Mesothelial cell of epicardium (in vitro differentiated cells): ENCODE measurements at regions not wholly inside any gene's neighbourhood (a gene's known extent, or its start where the extent isn't known, plus 50 kb on each side); places are given as distances from the start of the nearest gene placed in this dataset.

Source experiments
- DNase-seq, 2 experiments: peaks; one replicate each; pipeline ENCODE4 v3.0.0; 2021; ENCODE audit warnings: low spot score in 2 of 2; ENCODE audit not compliant: unreplicated experiment in 2 of 2
- H3K27ac Mint-ChIP-seq: 2 replicates; pipeline ENCODE4 v1.8.0; 2021; ENCODE audit warnings: mixed read lengths
- H3K27me3 Mint-ChIP-seq: 2 replicates; pipeline ENCODE4 v1.8.0; 2021; ENCODE audit warnings: low read depth, mixed read lengths
- H3K36me3 Mint-ChIP-seq: 2 replicates; pipeline ENCODE4 v1.8.0; 2021; ENCODE audit warnings: mixed read lengths
- H3K4me1 Mint-ChIP-seq: 2 replicates; pipeline ENCODE4 v1.8.0; 2021; ENCODE audit warnings: mixed read lengths
- H3K4me3 Mint-ChIP-seq: 2 replicates; pipeline ENCODE4 v1.8.0; 2021; ENCODE audit warnings: mild to moderate bottlenecking, moderate library complexity, mixed read lengths
- H3K9me3 Mint-ChIP-seq: 2 replicates; pipeline ENCODE4 v1.8.0; 2021; ENCODE audit warnings: mixed read lengths
- TF ChIP-seq, protein P1 (sequence below): fragments of 200-600 bp; sonication (generic); IDR thresholded peaks from one replicate; pipeline ENCODE4 v1.5.0; 2021; ENCODE audit warnings: antibody characterized with exemption; ENCODE audit not compliant: unreplicated experiment

DNA sequence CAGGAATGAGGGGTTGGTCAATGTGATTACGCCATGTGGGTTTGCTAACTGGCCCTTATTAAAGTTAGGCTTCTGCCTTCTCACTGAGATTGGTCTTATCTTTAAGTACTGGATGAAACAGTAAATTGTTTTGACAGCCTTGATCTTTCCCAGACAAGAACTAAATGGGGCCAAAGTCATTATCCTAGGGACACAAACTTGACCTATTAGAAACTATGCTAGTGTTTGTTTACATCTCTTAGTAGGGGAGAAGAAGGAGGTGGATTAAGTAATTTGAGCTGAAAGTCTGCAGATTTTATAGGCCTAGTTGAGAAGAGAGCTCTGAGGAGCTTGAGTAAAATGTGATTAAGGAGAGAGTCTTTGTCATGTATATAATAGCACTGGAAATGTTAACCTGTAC lies 386.9 kb downstream of the HTR7 start:
- H3K4me3 Mint-ChIP-seq, result no peak overlapping the region
- DNase-seq, result no peak
- H3K9me3 Mint-ChIP-seq, result peaks cover 31% of the 10 kb centered on the region
- H3K27me3 Mint-ChIP-seq, result no peaks in the 10 kb centered on the region
- peaks cover 13% of the 10 kb centered on the region for H3K4me1 Mint-ChIP-seq
- peak overlapping the region; percentile 10 for H3K27ac Mint-ChIP-seq
- H3K36me3 Mint-ChIP-seq, result no peaks in the 10 kb centered on the region
- TF ChIP-seq, protein P1, sequence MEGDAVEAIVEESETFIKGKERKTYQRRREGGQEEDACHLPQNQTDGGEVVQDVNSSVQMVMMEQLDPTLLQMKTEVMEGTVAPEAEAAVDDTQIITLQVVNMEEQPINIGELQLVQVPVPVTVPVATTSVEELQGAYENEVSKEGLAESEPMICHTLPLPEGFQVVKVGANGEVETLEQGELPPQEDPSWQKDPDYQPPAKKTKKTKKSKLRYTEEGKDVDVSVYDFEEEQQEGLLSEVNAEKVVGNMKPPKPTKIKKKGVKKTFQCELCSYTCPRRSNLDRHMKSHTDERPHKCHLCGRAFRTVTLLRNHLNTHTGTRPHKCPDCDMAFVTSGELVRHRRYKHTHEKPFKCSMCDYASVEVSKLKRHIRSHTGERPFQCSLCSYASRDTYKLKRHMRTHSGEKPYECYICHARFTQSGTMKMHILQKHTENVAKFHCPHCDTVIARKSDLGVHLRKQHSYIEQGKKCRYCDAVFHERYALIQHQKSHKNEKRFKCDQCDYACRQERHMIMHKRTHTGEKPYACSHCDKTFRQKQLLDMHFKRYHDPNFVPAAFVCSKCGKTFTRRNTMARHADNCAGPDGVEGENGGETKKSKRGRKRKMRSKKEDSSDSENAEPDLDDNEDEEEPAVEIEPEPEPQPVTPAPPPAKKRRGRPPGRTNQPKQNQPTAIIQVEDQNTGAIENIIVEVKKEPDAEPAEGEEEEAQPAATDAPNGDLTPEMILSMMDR, result no peak

DNA sequence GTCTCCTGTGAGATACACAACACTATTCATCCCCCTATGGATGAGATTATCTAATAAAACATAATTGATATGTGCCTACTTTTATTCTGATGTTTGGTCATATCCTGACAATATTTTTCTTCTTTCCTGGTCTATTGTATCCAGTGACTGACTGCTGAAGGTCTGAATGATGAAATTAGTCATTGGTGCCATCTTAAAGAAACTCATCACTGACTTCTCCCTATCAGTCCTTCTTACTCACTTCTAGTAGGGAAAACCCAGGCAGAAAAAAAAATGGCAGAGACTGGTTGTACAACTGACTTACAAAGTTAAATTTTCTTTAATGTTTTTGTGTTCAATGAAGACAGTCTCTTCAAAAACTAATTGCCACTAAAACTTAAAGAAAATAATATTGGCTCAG lies 377.4 kb downstream of the HTR7 start:
- DNase-seq, result no peak
- no peaks in the 10 kb centered on the region for H3K36me3 Mint-ChIP-seq
- TF ChIP-seq, protein P1, result no peak
- no peak overlapping the region for H3K4me3 Mint-ChIP-seq
- H3K4me1 Mint-ChIP-seq, result no peaks in the 10 kb centered on the region
- H3K27ac Mint-ChIP-seq, result no peak overlapping the region
- no peaks in the 10 kb centered on the region for H3K27me3 Mint-ChIP-seq
- peaks cover 8% of the 10 kb centered on the region for H3K9me3 Mint-ChIP-seq

DNA sequence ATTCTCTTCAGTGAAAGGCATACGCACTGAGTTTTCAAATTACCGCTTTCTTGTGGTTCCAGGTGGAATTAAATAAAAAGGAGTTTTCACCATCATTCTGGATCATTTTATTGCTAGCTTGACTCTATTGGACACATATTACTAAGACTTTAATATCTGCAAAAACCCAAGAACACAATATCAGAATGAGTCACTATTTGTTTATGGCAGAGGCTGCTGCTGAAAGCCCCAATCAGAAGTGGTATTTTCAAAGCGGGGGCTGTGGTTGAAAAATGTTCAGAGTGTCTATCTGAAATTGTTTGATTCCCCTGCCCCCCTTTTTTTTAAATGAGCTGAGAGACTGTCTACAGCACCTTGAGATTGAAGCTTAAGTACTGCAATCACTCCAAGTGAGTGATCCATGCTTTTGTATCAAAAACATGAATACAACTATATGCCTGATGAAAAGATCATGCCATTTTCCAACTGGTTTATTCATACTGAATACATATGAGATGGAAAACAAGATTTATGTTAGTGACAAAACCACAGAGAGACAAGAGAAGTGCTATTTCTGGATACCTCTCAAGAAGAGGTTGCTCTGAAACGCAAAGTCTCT lies 376.4 kb downstream of the HTR7 start:
- Mint-ChIP-seq H3K9me3 (peaks cover 8% of the 10 kb centered on the region), H3K36me3 (no peaks in the 10 kb centered on the region), H3K27ac (no peak overlapping the region), H3K4me3 (no peak overlapping the region), H3K4me1 (no peaks in the 10 kb centered on the region), H3K27me3 (no peaks in the 10 kb centered on the region)
- no peak for DNase-seq
- TF ChIP-seq, protein P1, result no peak

DNA sequence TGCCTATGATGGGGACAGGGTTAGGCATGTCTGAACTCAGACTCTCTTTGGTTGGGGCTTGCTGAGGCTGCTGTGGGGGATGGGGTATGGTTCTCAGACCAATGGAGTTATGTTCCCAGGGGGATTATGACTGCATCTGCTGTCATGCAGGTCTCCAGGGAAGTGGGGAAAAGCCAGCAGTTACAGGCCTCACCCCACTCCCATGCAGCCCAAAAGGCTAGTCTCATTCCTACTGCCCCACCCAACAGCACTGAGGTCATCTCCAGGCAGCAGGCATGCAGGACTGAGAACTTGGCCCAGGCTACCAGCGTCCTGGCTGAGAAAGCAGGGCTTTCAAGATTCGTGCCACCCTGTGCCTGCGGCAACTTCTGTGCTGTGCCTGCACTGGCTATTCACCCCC lies 373.3 kb downstream of the HTR7 start:
- Mint-ChIP-seq H3K4me1 (no peaks in the 10 kb centered on the region), H3K27me3 (no peaks in the 10 kb centered on the region), H3K9me3 (peaks cover 5% of the 10 kb centered on the region)

DNA sequence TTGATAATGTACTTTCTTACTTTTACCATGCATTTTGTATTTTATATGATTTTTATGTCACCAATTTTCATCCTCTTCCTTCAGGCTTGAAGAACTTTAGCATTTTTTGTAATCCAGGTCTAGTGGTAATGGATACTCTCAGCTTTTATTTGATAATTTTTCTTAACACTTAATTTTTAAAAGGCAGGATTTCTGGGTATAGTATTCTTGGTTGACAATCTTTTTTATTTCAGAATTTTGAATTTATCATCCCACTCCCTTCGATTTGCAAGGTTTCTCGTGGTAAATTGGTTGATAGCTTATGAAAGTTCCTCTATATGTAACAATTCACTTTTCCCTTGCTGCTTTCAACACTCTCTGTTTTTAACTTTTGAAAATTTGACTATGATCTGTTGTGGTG lies 363.7 kb downstream of the HTR7 start:
- Mint-ChIP-seq H3K4me1 (no peaks in the 10 kb centered on the region), H3K36me3 (peaks cover 24% of the 10 kb centered on the region), H3K27me3 (no peaks in the 10 kb centered on the region), H3K27ac (no peak overlapping the region), H3K9me3 (peaks cover 68% of the 10 kb centered on the region), H3K4me3 (no peak overlapping the region)
- no peak for DNase-seq
- TF ChIP-seq, protein P1, result no peak

More for the DNA sequence above, 373.3 kb downstream of the HTR7 start:
- Mint-ChIP-seq H3K27ac (no peak overlapping the region), H3K4me3 (no peak overlapping the region), H3K36me3 (no peaks in the 10 kb centered on the region)
- no peak for DNase-seq
- TF ChIP-seq, protein P1, result no peak

DNA sequence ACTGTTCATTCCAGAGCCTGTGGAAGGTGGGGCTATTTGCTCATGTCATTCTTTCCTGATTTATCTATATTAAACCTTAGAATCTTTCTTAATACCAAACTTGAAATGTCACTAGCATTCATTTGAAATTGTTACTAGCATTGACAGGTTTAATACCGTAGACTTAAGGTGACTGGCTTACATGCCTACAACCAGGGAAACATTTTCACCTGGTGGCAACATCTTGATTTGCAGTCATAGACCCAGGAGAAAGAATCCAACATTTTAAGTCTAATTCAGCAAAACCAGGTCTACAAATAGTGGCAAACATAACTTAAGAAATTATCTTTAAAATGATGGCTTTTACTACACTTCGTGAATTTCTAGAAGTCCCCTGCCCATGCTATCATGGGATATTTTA lies 353.7 kb downstream of the HTR7 start:
- no peak for DNase-seq

More for the DNA sequence above, 353.7 kb downstream of the HTR7 start:
- Mint-ChIP-seq H3K27me3 (no peaks in the 10 kb centered on the region), H3K9me3 (peaks cover 4% of the 10 kb centered on the region), H3K4me1 (no peaks in the 10 kb centered on the region), H3K27ac (no peak overlapping the region), H3K4me3 (no peak overlapping the region), H3K36me3 (no peaks in the 10 kb centered on the region)
- TF ChIP-seq, protein P1, result no peak
